Pulmonary artery endothelial cell (primary cell): ENCODE measurements at regions not wholly inside any gene's neighbourhood (a gene's known extent, or its start where the extent isn't known, plus 50 kb on each side); places are given as distances from the start of the nearest gene placed in this dataset.

ENCODE experiments used
- DNase-seq: peaks from one replicate; pipeline ENCODE4 v3.0.0-alpha.2; 2011; ENCODE audit warnings: low read depth, low spot score

DNA sequence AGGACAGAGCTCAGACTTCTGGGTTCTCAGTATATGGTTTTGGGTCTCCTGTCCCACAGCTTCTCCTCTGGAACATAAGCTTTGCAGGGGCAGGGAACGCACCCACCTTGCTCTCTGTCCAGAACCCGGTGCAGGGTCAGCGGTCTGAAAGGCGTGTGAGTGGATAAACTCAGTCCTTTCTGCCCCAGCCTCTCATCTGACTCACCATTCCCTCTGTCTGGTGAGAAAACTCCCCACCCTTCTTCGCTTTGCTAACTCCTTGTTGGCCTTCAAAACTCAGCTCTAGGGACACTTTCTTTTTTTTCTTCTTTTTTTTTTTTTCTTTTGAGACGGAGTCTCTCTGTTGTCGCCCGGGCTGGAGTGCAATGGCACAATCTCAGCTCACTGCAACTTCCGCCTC is 68.9 kb upstream of the NUP50 start:
- no peak for DNase-seq

DNA sequence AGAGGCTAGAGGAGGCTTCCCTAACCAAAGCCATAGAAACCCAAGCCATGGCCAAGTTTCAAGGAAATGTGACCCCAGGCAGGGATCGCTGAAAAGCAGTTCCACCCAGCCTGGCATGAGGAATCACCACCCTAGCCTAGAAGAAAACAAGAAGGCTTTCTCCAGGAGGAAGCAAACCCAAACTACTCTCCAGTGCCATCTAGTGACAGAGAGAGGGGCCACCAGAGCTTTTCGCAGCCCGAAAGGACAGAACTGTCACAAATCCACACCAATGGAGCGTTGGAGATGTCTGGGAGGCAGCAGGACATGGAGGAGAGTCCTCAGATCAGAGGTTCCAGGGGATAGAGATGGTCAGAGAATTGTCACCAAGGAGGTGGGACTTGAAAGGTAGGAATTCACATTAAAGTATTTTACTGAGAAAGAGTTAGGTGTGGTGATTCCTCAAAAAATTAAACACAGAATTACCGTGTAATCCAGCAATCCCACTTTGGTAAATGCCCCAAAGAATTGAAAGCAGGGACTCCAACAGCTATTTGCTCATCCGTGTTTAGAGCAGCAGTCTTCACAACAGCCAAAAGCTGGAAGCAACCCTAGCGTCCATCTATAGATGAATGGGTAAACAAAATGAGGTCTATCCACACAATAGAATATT is 67.3 kb upstream of the NUP50 start:
- DNase-seq = no peak

DNA sequence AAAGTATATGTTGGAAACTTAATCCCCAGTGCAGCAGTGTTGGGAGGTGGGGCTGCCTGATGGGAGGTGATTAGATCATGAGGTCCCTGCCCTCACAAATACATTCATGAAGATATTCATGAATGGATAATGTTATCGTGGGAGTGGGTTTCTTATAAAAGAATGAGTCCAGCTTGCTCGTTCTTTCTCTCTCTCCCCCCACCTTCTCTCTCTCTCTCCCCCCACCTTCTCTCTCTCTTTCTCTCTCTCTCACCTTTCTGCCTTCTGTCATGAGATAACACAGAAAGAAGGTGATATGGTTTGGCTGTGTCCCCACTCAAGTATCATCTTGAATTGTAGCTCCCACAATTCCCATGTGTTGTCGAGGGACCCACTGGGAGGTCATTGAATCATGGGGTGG is 66.7 kb upstream of the NUP50 start:
- no peak for DNase-seq

DNA sequence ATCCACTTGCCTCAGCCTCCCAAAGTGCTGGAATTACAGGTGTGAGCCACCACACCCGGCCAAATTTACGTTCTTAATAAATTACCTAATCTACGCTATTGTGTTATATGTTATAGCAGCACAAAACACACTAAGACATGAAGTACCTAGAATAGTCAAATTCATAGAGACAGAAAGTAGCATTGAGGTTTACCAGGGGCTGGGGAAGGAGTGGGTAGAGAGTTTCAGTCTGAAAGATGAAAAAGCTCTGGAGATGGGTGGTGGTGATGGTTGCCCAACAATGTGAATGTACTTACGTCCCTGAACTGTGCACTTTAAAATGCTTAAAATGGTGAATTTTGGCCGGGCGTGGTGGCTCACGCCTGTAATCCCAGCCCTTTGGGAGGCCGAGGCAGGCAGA is 65.7 kb upstream of the NUP50 start:
- no peak for DNase-seq

DNA sequence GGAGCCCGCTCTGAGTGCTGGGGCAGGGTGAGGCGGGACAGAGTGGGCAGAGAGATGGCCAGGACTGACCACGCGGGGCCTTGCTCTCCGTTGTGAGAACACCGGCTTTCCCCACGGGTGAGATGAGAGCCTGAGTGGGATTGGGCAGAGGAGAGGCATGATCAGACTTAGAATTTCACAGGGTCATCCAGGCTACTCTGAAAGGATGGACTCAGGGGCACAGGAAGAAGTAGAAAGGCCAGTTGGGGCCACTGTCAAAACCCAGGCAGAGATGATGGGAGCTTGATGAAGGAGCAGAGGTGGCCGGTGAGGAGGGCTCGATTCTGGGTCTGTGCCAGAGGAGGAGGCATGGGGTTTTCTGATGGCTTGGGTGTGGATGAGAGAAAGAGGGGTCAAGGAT is 63.8 kb upstream of the NUP50 start:
- DNase-seq = no peak

DNA sequence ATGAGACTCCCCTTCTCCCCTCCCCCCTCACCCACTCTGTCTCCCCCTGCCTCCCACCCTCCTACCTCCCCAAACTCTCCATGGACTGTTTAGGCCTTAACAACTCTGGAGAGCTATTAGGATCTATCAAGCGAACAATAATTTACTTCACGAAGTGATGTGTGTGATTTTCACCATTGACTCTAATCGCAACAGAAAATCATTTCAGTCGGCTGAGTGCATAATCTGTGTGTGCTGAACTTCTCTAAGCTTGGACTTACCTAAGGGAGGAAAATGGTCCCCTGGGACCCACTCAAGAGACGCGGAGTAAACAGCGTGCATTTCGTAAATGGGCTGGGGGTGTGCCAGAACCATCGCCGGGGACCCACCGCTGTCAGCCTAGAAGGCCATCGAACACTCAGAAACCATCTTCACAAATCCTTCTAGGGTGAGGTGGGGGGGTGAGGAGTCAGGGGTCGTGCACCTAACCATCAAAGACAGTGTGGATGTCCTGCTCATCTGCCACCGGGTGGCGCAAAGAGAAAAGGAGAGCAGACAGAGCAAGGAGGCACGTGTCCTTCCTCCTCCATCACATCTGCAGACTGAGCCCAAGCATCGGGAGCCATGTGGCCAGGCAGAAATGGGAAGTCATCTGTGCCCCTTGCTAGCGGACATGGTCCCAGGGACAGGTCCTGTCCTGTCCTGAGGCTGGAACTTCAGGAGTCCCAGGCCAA is 62.1 kb upstream of the NUP50 start:
- peak; percentile 15 for DNase-seq

DNA sequence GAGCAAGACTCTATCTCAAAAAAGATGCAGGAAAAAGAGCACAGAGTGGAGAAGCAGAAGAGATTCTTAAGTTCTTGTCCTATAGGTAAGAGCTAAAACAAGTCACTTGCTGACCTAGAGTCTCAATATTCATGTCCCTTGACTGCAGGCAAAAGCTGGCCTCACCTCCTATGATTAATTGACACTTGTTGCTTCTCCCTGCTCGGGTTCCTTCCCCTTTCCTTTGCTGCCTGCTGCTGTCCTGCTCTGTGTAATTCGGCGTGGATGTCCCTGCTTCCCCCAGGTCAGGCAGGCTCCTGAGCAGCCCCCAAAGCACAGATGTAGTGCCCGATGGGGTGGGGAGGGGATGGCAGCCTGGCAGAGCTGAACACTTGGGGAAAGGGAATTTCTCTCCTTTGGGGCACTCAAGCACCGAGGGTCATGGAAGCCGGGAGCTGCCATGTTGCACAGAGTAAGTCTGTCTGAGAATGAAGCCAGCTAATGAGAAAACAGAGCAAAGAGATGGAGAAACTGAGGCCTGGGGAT is 60.8 kb upstream of the NUP50 start:
- no peak for DNase-seq

DNA sequence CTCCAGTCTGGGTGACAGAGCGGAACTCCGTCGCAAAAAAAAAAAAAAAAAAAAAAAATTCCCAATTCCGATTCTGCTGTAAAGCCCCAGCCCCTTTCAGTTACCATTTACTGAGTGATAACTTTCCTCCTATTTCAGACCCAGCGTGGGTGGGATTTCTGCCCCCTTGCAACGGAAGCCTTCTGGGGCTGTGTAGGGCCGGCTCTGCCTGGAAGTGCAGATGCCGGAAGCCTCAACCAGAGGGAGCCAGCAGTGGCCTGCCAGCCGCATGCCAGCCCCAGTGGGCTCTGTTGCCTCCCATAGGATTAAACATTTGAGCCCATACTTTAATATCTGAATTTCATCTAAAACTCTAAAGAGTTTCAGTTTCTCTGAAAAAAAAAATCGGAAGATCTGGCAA is 60.0 kb upstream of the NUP50 start:
- no peak for DNase-seq

DNA sequence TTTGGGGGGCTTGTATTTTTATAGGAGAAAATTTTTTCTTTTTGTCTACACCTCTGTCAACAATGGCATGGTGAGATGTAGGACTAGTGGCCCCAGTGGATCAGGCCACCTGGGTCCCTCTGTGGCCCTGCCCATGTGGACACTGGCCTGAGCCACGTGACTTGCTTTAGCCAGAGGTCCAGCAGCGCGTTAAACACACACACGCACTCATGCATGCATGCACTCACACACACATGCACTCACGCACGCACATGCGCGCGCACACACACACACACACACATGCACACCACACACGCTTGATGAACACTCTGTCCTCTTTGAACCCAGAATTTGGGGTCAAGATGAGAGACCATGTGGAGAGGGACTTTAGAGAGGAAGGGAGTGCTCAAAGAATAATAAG is 59.4 kb upstream of the NUP50 start:
- no peak for DNase-seq

DNA sequence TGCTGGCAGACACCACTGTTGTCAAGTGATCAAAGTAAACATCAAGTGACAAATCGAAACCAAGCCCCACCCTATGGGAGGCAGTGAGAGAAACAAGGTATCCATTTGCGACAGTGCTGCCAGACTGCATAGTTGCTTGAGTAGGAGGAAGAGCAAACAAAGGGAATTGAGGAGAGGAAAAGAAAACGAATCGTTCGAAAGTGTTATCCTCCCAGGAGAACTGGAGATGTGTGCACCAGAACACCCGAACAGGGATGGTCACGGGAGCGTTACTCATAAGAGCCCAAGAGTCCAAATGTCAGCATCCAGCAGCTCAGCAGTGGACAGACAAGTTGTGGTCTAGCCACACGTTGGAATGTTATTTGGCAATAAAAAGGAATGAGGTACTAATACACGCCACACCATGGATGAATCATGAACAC is 58.4 kb upstream of the NUP50 start:
- no peak for DNase-seq

DNA sequence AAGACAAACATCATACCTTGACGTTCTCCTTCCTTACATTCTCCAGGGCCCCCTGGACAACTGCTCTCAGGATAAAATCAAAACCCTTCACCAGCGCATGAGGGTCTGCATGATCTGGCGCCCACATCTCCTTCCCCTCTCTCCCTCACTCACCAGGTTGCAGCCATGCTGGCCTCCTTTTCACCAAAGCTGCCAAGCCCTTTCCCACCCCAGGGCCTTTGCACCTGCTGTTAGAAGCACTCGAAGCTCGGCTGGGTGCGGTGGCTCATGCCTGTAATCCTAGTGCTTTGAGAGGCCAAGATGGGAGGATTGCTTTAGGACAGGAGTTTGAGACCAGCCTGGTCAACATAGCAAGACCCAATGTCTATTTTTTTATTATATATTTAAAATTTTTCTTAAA is 56.1 kb upstream of the NUP50 start:
- no peak for DNase-seq

DNA sequence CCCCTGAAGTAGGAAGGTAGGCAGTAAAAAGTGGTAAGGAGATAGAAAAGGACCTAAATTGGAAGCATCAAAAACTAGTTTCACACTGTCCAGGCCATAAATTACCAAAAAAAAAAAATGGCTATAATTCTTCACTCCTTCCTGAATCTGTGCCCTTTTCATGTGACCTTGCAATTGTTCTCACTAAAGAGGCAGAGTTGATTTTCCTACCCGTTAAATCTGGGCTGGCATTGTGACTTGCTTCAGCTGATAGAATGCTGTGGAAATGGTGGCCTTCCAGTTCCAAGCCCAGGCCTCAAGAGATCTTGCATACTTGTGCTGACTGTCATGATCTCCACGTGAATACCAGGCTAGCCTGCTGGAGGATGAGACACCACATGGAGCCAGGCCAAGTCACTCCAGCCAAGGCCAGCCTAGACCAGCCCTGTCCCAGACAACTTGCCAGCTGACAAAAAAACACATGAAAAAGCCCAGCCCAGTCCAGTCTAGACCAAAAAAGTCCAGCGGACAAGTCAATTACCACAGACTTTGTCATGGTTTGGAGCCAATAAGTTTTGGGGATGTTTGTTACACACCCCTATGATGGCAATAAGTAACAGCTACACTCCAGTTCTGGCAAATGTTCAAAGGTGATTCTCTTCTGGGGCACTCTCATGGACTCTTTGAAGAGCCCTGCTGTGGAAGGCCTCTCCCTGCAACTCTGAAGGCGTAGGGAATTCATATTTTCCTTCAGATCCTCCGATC is 51.4 kb upstream of the NUP50 start:
- DNase-seq = no peak
